Neural progenitor cell (in vitro differentiated cells): ENCODE measurements at regions not wholly inside any gene's neighbourhood (a gene's known extent, or its start where the extent isn't known, plus 50 kb on each side); places are given as distances from the start of the nearest gene placed in this dataset.

ENCODE experiments used
- DNase-seq: peaks from one replicate; pipeline ENCODE4 v3.0.0-alpha.2; 2016; ENCODE audit warnings: low spot score
- H2AFZ ChIP-seq: fragments of 200-600 bp; sonication (generic); replicated peaks from 2 replicates; pipeline ENCODE4 v1.6.1; 2016; ENCODE audit warnings: antibody characterized with exemption
- H3F3A ChIP-seq: fragments of 200-600 bp; sonication (generic); 2 replicates; pipeline ENCODE4 v1.6.1; 2016; ENCODE audit warnings: antibody characterized with exemption, low read depth
- H3K27ac ChIP-seq: fragments of 200-600 bp; sonication (generic); 2 replicates; pipeline ENCODE4 v1.5.1; 2016; ENCODE audit warnings: mild to moderate bottlenecking
- H3K27me3 ChIP-seq: fragments of 200-600 bp; sonication (generic); 2 replicates; pipeline ENCODE4 v1.6.1; 2016; ENCODE audit warnings: mild to moderate bottlenecking, moderate library complexity
- H3K36me3 ChIP-seq: fragments of 200-600 bp; sonication (generic); 2 replicates; pipeline ENCODE4 v1.5.1; 2016
- H3K4me1 ChIP-seq: fragments of 200-600 bp; sonication (generic); 2 replicates; pipeline ENCODE4 v1.6.1; 2016; ENCODE audit warnings: mixed run types
- H3K4me2 ChIP-seq: fragments of 200-600 bp; sonication (generic); 2 replicates; pipeline ENCODE4 v1.6.1; 2016
- H3K4me3 ChIP-seq: fragments of 200-600 bp; sonication (generic); 2 replicates; pipeline ENCODE4 v1.5.1; 2016
- H3K79me2 ChIP-seq: fragments of 200-600 bp; sonication (generic); 2 replicates; pipeline ENCODE4 v1.6.1; 2016; ENCODE audit warnings: low read depth
- H3K9ac ChIP-seq: fragments of 200-600 bp; sonication (generic); 2 replicates; pipeline ENCODE4 v1.6.1; 2016
- H3K9me3 ChIP-seq: fragments of 200-600 bp; sonication (generic); 2 replicates; pipeline ENCODE4 v1.5.1; 2016; ENCODE audit warnings: low read depth
- H4K20me1 ChIP-seq: fragments of 200-600 bp; sonication (generic); 2 replicates; pipeline ENCODE4 v1.6.1; 2016; ENCODE audit warnings: low read depth
- H3K27ac Mint-ChIP-seq: 3 replicates; pipeline ENCODE4 v1.8.0; 2021; ENCODE audit warnings: mixed read lengths
- H3K27me3 Mint-ChIP-seq: 2 replicates; pipeline ENCODE4 v1.8.0; 2022; ENCODE audit warnings: low read depth, mild to moderate bottlenecking, inconsistent platforms, moderate library complexity, mixed read lengths; ENCODE audit not compliant: insufficient read depth
- H3K36me3 Mint-ChIP-seq: 3 replicates; pipeline ENCODE4 v1.8.0; 2021; ENCODE audit warnings: mixed read lengths
- H3K4me1 Mint-ChIP-seq: 3 replicates; pipeline ENCODE4 v1.8.0; 2021; ENCODE audit warnings: mixed read lengths
- H3K4me3 Mint-ChIP-seq: 3 replicates; pipeline ENCODE4 v1.8.0; 2021; ENCODE audit warnings: mild to moderate bottlenecking, moderate library complexity, mixed read lengths
- H3K9me3 Mint-ChIP-seq: 3 replicates; pipeline ENCODE4 v1.8.0; 2020; ENCODE audit warnings: mixed read lengths
- EZH2 ChIP-seq: fragments of 200-600 bp; sonication (generic); IDR thresholded peaks from 2 replicates; pipeline ENCODE4 v1.6.1; 2017; ENCODE audit warnings: antibody characterized with exemption, mild to moderate bottlenecking, moderate library complexity
- EZH2phosphoT487 ChIP-seq: fragments of 200-600 bp; sonication (generic); IDR thresholded peaks from 2 replicates; pipeline ENCODE4 v1.6.1; 2017; ENCODE audit warnings: antibody characterized with exemption
- TF ChIP-seq, protein P1 (sequence below): fragments of 200-600 bp; sonication (generic); IDR thresholded peaks from 2 replicates; pipeline ENCODE4 v1.5.1; 2017; ENCODE audit warnings: antibody characterized with exemption, mild to moderate bottlenecking

DNA sequence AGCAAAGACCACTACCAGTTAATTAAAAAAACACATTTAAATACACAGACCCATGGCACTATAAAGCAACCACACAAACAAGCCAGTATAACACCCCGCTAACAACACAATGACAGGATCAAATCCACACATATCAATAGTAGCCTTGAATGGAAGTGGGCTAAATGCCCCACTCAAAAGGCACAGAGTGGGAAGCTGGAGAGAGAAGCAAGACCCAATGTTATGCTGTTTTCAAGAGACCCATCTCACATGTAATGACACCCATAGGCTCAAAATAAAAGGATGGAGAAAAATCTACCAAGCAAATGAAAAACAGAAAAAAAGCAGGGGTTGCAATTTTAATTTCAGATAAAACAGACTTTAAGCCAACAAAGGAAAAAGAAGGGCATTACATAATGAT is 125.4 kb upstream of the PTCHD4 start:
- Histone ChIP-seq H3K4me2 (no peak overlapping the region), H3F3A (no peaks in the 10 kb centered on the region), H3K4me1 (no peaks in the 10 kb centered on the region), H3K9me3 (no peaks in the 10 kb centered on the region), H3K27ac (no peak overlapping the region), H2AFZ (no peak overlapping the region), H3K79me2 (no peaks in the 10 kb centered on the region), H3K36me3 (no peaks in the 10 kb centered on the region), H3K9ac (no peak overlapping the region), H3K4me3 (no peak overlapping the region), H4K20me1 (no peaks in the 10 kb centered on the region), H3K27me3 (no peaks in the 10 kb centered on the region)
- no peak for DNase-seq
- H3K4me1 Mint-ChIP-seq, result peaks cover 2% of the 10 kb centered on the region
- TF ChIP-seq, protein P1, sequence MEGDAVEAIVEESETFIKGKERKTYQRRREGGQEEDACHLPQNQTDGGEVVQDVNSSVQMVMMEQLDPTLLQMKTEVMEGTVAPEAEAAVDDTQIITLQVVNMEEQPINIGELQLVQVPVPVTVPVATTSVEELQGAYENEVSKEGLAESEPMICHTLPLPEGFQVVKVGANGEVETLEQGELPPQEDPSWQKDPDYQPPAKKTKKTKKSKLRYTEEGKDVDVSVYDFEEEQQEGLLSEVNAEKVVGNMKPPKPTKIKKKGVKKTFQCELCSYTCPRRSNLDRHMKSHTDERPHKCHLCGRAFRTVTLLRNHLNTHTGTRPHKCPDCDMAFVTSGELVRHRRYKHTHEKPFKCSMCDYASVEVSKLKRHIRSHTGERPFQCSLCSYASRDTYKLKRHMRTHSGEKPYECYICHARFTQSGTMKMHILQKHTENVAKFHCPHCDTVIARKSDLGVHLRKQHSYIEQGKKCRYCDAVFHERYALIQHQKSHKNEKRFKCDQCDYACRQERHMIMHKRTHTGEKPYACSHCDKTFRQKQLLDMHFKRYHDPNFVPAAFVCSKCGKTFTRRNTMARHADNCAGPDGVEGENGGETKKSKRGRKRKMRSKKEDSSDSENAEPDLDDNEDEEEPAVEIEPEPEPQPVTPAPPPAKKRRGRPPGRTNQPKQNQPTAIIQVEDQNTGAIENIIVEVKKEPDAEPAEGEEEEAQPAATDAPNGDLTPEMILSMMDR, result no peak
- no peak for TF ChIP-seq EZH2
- TF ChIP-seq EZH2phosphoT487, result no peak
- no peak overlapping the region for H3K4me3 Mint-ChIP-seq
- no peaks in the 10 kb centered on the region for H3K27me3 Mint-ChIP-seq
- H3K36me3 Mint-ChIP-seq, result no peaks in the 10 kb centered on the region
- no peak overlapping the region for H3K27ac Mint-ChIP-seq
- H3K9me3 Mint-ChIP-seq, result peaks cover 27% of the 10 kb centered on the region

DNA sequence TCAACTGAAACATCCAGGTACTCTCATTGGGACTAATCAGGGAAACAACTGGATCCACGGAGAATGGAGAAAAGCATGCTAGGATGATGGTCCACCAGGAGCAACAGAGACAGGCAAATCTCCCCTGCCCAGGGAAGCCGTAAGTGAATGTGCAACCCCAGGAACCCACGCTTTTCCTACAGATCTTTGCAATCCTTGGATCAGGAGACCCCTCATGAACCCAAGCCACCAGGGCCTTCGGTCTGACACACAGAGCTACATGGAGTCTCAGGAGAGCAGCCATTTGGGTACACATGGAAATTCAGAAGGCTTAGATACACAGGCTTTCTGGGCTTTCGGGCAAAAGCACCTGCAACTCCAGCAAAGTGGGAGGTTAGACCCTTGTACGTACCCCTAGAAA is 122.1 kb upstream of the PTCHD4 start:
- Histone ChIP-seq H3K27me3 (no peaks in the 10 kb centered on the region), H3F3A (no peaks in the 10 kb centered on the region), H2AFZ (no peak overlapping the region), H3K9me3 (no peaks in the 10 kb centered on the region), H3K4me2 (no peak overlapping the region), H3K4me3 (no peak overlapping the region), H4K20me1 (no peaks in the 10 kb centered on the region), H3K4me1 (peaks cover 18% of the 10 kb centered on the region), H3K36me3 (no peaks in the 10 kb centered on the region), H3K79me2 (no peaks in the 10 kb centered on the region), H3K9ac (no peak overlapping the region), H3K27ac (no peak overlapping the region)
- DNase-seq, result no peak
- no peak overlapping the region for H3K27ac Mint-ChIP-seq
- TF ChIP-seq, protein P1, result no peak
- H3K27me3 Mint-ChIP-seq, result peaks cover under 1% of the 10 kb centered on the region
- no peaks in the 10 kb centered on the region for H3K36me3 Mint-ChIP-seq
- no peak overlapping the region for H3K4me3 Mint-ChIP-seq
- H3K9me3 Mint-ChIP-seq, result peaks cover 27% of the 10 kb centered on the region
- H3K4me1 Mint-ChIP-seq, result peaks cover 14% of the 10 kb centered on the region

DNA sequence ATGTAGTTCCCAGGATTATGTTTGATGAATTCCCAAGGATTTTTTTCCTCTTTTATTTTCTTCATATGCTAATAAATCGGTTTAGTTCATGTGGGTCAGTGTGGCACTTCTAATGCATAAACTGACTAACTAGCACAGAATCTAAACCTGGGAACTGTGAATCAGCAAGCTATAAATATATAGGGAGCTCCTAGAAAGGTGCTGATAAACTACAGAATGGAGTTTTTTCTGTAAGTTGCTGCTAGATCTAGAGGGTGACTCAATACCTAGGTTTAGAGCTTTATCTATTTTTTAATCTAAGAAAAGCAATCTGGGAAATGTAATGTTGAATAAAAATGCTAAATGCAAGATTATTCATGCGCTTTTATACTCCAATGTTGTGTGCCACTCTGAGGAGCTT is 118.8 kb upstream of the PTCHD4 start:
- Histone ChIP-seq H3K4me2 (no peak overlapping the region), H3K27ac (no peak overlapping the region), H2AFZ (no peak overlapping the region), H3K4me3 (no peak overlapping the region), H4K20me1 (no peaks in the 10 kb centered on the region), H3F3A (no peaks in the 10 kb centered on the region), H3K9me3 (no peaks in the 10 kb centered on the region), H3K36me3 (no peaks in the 10 kb centered on the region), H3K79me2 (no peaks in the 10 kb centered on the region), H3K27me3 (no peaks in the 10 kb centered on the region), H3K9ac (no peak overlapping the region), H3K4me1 (peaks cover 18% of the 10 kb centered on the region)
- Mint-ChIP-seq H3K4me3 (no peak overlapping the region), H3K9me3 (no peaks in the 10 kb centered on the region), H3K36me3 (no peaks in the 10 kb centered on the region), H3K27me3 (peaks cover 3% of the 10 kb centered on the region), H3K27ac (no peak overlapping the region), H3K4me1 (peaks cover 14% of the 10 kb centered on the region)
- DNase-seq, result no peak
- TF ChIP-seq, protein P1, result no peak
- TF ChIP-seq EZH2phosphoT487, result no peak

DNA sequence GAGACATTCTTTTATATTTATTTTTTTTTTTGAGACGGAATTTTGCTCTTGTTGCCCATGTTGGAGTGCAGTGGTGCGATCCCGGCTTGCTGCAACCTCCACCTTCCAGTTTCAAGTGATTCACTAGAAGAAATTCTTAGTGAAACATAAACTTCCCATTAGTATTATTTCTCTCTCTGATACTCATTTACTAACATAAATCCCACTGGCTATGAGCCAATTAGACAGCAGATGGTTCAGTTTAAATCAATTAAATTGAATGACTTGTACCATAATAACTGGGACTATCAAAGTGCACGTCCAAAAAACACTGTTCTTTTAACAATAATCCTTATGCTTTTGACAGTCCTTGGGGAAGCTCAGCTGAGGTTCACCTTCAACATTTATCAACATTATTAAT is 111.2 kb upstream of the PTCHD4 start:
- Mint-ChIP-seq H3K36me3 (no peaks in the 10 kb centered on the region), H3K4me1 (peaks cover 17% of the 10 kb centered on the region), H3K4me3 (no peak overlapping the region), H3K27me3 (peaks cover 2% of the 10 kb centered on the region), H3K27ac (no peak overlapping the region), H3K9me3 (no peaks in the 10 kb centered on the region)
- H3K4me2 ChIP-seq, result no peak overlapping the region
- no peak overlapping the region for H3K27ac ChIP-seq
- H4K20me1 ChIP-seq, result no peaks in the 10 kb centered on the region
- no peak for DNase-seq
- peaks cover 10% of the 10 kb centered on the region for H3K4me1 ChIP-seq
- no peak overlapping the region for H2AFZ ChIP-seq
- H3K27me3 ChIP-seq, result no peaks in the 10 kb centered on the region
- no peaks in the 10 kb centered on the region for H3F3A ChIP-seq
- H3K36me3 ChIP-seq, result no peaks in the 10 kb centered on the region
- H3K9ac ChIP-seq, result no peak overlapping the region
- H3K9me3 ChIP-seq, result no peaks in the 10 kb centered on the region
- no peaks in the 10 kb centered on the region for H3K79me2 ChIP-seq
- H3K4me3 ChIP-seq, result no peak overlapping the region
- TF ChIP-seq EZH2, result no peak
